Stimulated activated CD8-positive, alpha-beta memory T cell treated with anti-CD3 and anti-CD28 coated beads, Interleukin-4, amount 100 ng/mL, for 48 hours (primary cell): ENCODE measurements at regions not wholly inside any gene's neighbourhood (a gene's known extent, or its start where the extent isn't known, plus 50 kb on each side); places are given as distances from the start of the nearest gene placed in this dataset.

Source experiments
- DNase-seq: peaks from one replicate; pipeline ENCODE4 v3.0.0-alpha.2; 2020

- no peak for DNase-seq
Observed at GRCh38 chr11:130617001-130617400, 168.6 kb downstream of the ADAMTS15 start.

- DNase-seq = no peak
Observed at GRCh38 chr11:130620548-130620947, 172.1 kb downstream of the ADAMTS15 start.

- DNase-seq = no peak
Observed at GRCh38 chr11:130622141-130622542, 173.7 kb downstream of the ADAMTS15 start.

GRCh38 chr11:130623670-130624668, 175.5 kb downstream of the ADAMTS15 start:
- no peak for DNase-seq

- no peak for DNase-seq
Observed at GRCh38 chr11:130624971-130625544, 176.6 kb downstream of the ADAMTS15 start.

GRCh38 chr11:130625578-130626306, 177.3 kb downstream of the ADAMTS15 start:
- DNase-seq = no peak

- DNase-seq = no peak
Observed at GRCh38 chr11:130629039-130629438, 180.6 kb downstream of the ADAMTS15 start.

- DNase-seq = peak; percentile 32
Observed at GRCh38 chr11:130631119-130631518, 182.7 kb downstream of the ADAMTS15 start.

- DNase-seq = no peak
Observed at GRCh38 chr11:130633466-130633865, 185.0 kb downstream of the ADAMTS15 start.

GRCh38 chr11:130634186-130634585, 185.7 kb downstream of the ADAMTS15 start:
- DNase-seq = no peak

- DNase-seq = no peak
Observed at GRCh38 chr11:130634961-130635473, 186.6 kb downstream of the ADAMTS15 start.

GRCh38 chr11:130635937-130636630, 187.6 kb downstream of the ADAMTS15 start:
- DNase-seq = no peak

- no peak for DNase-seq
Observed at GRCh38 chr11:130636722-130637464, 188.4 kb downstream of the ADAMTS15 start.

GRCh38 chr11:130637566-130637965, 189.1 kb downstream of the ADAMTS15 start:
- DNase-seq = no peak

- no peak for DNase-seq
Observed at GRCh38 chr11:130638033-130638432, 189.6 kb downstream of the ADAMTS15 start.

GRCh38 chr11:130638624-130639023, 190.2 kb downstream of the ADAMTS15 start:
- no peak for DNase-seq

- DNase-seq = no peak
Observed at GRCh38 chr11:130639369-130639768, 190.9 kb downstream of the ADAMTS15 start.

- DNase-seq = no peak
Observed at GRCh38 chr11:130640526-130640925, 192.1 kb downstream of the ADAMTS15 start.

- no peak for DNase-seq
Observed at GRCh38 chr11:130641876-130642275, 193.4 kb downstream of the ADAMTS15 start.

GRCh38 chr11:130642994-130643393, 194.5 kb downstream of the ADAMTS15 start:
- no peak for DNase-seq

- no peak for DNase-seq
Observed at GRCh38 chr11:130644187-130644586, 195.7 kb downstream of the ADAMTS15 start.
